ENCODE measurements at regions not wholly inside any gene's neighbourhood (a gene's known extent, or its start where the extent isn't known, plus 50 kb on each side); places are given as distances from the start of the nearest gene placed in this dataset.

DNA sequence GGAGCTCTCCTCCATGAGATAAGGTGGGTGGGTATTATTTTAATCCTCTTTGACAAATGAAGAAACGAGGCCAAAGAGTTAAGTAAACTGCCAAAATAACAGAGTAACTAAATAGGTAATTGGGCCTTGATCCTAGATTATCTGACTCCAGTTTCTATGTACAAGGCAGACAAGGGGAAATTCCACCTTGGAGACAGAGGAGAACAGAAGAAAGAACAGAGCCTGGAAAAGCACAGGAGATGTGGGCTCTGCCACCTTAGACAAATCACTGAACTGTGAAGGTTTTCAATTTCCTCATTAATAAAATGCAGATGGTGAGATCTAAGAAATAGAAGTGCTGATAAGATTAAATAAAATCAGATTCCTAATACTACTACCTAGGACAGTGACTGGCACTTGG is 310.2 kb upstream of the TLE3 start:
- TF ChIP-seq CTCF (IDR thresholded peaks at IDR 0.05) = no peak

- TF ChIP-seq CTCF (IDR thresholded peaks at IDR 0.05) = no peak
Observed at GRCh38 chr15:70407336-70407670, 309.6 kb upstream of the TLE3 start.

GRCh38 chr15:70406617-70407335 is 309.1 kb upstream of the TLE3 start:
- TF ChIP-seq CTCF (IDR thresholded peaks at IDR 0.05) = no peak

DNA sequence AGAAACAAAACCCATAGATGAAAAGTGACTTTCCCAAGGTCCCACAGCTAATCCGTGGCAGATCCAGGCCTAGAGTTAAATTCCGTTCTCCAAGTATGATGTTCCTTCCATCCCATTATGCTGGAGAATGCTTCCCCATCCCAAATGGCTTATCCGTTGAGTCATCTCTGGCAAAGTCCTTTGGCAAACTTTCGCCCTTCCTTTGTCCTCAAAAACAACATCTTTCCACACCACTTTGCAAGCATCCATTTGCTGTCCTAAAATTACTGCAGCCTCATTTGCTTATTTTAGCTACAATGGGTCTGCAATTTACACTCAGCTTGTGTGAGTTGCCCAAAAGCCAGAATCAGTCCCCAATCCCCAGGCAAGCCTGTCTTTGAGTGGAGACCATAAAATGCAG is 304.0 kb upstream of the TLE3 start:
- no peak for TF ChIP-seq CTCF (IDR thresholded peaks at IDR 0.05)

GRCh38 chr15:70400766-70401541 is 303.2 kb upstream of the TLE3 start:
- no peak for TF ChIP-seq CTCF (IDR thresholded peaks at IDR 0.05)

DNA sequence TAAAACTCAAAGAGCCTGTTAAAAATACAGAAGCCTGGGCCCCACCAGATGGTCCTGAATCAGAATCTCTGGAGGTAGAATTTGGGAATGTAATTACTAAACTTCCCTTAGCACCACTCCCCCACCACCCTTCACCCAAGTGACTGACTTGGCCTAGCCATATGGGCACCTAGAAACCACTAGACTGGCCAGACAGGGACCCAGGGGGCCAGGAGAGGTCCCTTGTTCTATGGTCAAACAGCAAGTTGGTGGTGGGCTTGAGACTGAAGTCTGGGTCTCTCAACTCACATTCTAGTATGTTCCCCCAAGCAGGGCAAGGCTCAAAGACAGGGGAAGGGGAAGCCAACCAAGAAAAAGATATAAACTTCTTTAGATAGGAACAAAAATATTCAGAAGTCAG is 301.5 kb upstream of the TLE3 start:
- TF ChIP-seq CTCF (IDR thresholded peaks at IDR 0.05) = no peak

DNA sequence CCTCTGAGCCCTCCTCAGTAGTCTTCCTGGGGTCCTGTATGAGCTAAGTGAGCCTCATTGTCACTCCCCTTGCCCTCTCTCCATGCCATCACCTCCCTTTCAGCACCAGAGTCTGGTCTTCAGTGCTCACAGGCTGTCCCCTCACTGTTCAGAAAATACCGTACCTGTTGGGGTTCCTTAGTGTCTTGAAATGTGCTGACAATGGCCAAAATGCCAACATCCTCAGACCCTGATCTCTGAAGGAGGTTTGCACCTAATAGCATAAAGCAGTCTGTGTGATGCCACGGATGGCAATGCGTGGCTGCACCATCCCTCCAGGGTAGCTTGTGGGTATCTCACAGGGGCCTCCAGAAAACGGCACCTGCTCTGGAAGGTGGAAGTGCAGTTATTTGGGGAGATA is 301.0 kb upstream of the TLE3 start:
- TF ChIP-seq CTCF (IDR thresholded peaks at IDR 0.05) = no peak

Data from LNCAP (cell line).